ENCODE measurements at regions not wholly inside any gene's neighbourhood (a gene's known extent, or its start where the extent isn't known, plus 50 kb on each side); places are given as distances from the start of the nearest gene placed in this dataset.

GRCh38 chr5:99589424-99589823, 660.6 kb upstream of the CHD1 start:
- TF ChIP-seq EZH2 (IDR thresholded peaks at IDR 0.05; ENCODE audit: low read length, unreplicated experiment) (no peak), CTCF (conservative IDR thresholded peaks at IDR 0.05; ENCODE audit: low read depth, low read length) (no peak)

All from PC-3 (cell line).